ENCODE measurements at regions not wholly inside any gene's neighbourhood (a gene's known extent, or its start where the extent isn't known, plus 50 kb on each side); places are given as distances from the start of the nearest gene placed in this dataset.

GRCh38 chr15:72947709-72948108, 104.6 kb upstream of the NEO1 start:
- TF ChIP-seq CTCF (conservative IDR thresholded peaks at IDR 0.05; ENCODE audit: low read length), result no peak
- no peak for TF ChIP-seq EZH2phosphoT487 (IDR thresholded peaks at IDR 0.05; ENCODE audit: borderline replicate concordance, low read depth, low read length)
